Suppressor macrophage treated with lipopolysaccharide for 4 hours (primary cell): ENCODE measurements at regions not wholly inside any gene's neighbourhood (a gene's known extent, or its start where the extent isn't known, plus 50 kb on each side); places are given as distances from the start of the nearest gene placed in this dataset.

ENCODE experiments used
- DNase-seq: peaks from one replicate; pipeline ENCODE4 v3.0.0-alpha.2; 2020

DNA sequence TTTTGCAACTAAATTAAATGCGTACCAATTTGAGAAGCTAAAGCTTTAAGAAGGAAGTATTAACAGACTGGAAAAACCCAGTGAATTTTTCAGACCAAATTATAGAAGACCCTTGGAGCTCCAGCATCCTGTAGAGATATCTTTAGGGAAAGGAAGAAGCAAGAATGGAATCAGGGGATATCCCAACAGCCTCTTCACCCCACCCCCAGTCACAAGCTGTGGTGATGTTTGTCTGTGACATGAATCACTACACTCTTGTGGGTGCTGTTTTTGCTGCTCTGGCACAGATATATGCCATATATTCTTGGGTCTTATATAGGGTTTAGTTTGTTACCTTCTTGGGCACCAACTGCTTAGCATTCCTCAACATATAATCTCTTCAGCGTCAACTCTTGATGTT, 78.5 kb upstream of the BCL6 start:
- peak; percentile 46 for DNase-seq

DNA sequence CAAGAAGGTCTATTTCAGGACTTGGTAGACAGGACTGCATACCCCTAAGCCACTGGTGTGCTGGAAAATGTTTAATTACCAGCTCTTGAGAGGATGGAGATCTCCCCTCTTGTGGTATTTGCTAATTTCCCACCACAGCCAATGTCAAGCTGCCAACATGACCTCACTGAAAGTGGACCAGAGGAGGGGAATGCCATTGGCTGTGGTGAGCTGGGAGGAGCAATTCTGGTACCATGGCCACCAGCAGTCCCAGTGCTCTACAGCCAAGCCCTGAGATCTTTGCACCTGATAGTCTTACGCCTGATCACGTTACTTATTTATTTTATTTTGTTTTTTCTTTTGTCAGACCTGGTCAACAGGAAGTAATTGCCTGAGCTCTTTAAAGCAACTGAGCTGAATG, 82.5 kb upstream of the BCL6 start:
- no peak for DNase-seq

DNA sequence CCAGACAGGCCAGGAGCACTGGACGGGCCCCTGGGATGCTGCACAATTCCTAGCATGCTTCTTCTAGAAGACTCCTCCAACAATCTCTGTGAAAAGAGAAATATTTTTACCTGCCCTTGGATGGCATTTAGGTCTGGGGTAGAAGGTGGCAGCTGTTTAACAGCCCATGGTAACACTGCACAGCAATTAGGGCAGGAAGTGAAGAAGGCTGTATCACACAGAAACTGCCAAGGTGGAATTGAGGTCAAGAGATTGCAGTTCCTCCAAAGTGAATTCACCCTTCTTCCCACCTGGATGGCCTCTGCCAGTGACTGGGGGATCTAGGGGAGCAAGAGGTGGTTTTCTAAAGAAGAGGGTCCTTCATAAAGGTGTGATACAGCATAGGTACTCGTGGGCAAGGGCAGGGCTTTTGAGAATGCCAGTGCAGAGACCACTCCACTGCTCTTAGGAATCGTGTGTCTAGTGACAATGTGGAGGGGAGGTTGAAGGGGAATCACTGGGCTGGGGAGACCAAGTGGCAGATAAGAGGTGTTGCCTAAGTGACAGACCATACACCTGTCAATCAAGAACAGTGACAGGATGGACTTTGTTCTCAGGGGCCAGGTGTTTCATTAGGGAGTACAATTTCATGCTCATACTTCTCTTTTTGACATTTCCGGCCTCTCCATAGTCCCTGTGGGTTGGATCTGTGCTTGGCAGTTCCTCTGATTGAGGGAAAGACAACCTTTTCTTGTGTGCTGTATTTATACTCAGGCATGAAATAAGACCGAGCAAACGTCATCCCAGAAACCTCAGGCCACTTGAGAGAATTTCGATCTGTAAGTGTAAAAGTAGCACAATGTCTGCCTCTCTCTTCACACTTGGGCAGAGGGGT, 83.5 kb upstream of the BCL6 start:
- DNase-seq, result no peak

DNA sequence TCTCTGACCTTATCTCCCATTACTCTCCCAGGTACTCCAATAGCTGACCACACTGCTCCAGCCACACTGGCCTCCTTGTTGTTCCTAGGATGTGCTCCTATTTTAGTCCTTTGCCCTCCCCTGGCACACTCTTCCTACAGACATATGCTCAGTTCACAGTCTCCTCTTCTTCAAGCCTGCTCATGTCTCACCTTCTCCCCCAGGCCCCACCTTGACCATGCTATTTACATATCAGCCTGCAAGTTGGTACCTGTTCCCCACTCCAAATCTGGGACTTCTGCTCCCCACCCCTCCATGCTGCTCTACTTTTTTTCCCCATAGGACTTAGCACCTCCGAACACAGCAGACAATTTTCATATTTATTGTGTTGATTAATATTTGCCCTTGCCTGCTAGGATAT, 84.9 kb upstream of the BCL6 start:
- DNase-seq, result no peak

DNA sequence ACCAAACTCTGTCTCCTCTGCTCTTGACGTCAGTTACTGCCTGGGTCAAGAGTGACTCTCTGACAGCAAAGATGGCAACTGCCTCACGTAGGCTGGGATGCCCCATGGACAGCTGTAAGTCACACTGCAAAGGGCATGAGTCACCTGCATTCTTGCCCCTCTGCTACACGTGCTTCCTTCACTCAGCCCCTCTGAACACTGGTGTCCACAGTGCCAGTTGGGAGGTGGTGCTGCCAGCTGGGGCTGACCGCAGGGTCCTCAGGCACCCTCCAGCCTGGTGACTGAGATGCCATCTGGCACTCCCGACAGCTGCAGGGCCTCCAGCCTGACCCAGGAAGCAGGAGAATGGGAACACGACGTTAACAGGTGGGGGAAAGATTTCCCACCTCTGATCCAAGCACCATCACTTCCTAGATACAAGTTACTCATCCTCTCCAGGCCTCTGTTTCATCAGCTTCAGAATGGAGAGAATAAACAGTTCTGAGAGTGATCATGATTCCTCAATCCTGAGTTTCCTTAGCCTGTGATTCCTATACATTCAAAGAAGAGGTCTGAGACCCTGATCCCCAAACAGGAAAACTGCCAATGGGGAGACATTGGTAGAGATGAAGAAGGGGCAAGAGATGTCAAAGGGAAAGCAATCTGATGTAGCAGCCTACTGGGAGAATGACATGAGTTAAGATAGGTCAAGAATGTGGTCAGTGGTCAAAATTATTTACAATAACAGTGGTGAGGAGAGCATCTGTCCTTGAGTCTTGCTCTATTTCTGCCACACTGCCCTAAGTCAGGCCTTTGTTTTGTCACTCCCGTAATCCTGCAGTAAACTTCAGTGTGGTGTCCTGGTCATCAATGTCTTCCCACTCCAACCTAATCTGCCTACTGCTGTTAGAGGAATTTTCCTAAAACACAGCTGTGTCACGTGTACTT, 86.1 kb upstream of the BCL6 start:
- DNase-seq, result no peak

DNA sequence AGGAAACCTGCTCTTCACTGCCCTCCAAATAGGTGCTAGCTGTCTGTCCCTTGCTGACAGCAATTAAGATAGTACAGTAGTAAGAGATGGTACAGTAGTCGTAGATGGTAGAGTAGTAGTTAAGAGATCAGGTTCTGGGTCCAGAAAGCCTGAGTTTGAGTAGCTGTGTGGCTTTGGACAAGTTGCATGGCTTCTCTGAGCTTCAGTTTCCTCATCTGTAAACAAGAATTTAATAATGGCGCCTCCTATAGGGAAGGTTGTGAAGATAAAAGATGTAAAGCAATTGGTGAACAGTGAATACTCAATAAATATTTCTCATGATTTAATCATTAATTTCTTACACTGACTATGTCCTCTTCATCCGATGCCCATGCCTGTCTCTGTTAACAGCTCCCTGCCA, 86.9 kb upstream of the BCL6 start:
- no peak for DNase-seq

DNA sequence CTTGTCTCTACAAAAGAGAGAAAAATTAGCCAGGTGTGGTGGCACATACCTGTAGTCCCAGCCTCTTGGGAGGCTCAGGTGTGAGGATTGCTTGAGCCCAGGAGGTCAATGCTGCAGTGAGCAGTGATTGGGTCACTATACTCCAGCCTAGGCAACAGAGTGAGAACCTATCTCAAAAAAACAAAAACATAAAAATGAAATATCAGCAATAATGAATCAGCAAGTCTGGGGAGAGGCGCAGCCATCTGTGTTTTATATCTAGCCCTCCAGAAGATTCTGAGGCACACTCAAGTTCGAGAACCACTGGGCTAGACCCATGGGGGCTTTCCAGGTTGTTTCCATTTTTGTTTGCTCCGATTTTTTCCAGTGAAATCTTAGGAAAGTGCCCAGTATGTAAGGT, 88.1 kb upstream of the BCL6 start:
- DNase-seq, result no peak

DNA sequence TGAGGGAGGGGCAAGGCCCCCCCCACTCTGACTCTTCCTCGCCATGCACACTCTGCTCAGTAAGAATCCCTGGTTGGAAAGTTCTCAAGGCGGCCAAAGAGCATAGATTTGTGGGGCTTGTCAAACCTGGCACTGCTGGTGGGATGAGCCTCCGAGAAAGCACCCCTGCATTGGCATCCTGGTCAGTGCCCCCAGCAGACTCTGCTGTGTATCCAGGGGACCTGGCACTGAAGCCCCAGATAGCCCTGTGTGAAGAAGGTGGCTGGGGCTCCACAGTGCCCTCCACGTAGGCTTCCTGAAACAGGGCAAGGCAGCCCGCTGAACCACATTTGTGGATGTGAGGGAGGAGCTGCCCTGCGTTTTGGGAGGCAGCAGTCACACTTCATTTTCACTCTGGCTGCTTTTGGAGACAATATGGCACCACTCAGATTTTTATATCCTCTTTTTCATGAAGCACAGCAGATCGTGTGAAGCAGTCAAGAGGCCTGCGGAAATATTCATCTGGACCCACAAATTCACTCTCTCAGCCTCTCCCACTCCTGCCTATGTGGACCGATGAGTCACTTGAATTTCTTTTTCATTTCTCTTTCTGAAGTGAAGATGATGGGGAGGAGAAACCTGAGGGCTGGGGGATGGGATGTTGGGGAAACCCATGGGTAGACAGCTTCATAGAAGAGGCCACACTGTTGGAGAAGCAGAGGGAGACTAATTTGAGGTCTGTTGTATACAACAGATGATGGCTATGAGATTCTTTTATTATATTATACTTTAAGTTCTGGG, 88.7 kb upstream of the BCL6 start:
- DNase-seq, result no peak

DNA sequence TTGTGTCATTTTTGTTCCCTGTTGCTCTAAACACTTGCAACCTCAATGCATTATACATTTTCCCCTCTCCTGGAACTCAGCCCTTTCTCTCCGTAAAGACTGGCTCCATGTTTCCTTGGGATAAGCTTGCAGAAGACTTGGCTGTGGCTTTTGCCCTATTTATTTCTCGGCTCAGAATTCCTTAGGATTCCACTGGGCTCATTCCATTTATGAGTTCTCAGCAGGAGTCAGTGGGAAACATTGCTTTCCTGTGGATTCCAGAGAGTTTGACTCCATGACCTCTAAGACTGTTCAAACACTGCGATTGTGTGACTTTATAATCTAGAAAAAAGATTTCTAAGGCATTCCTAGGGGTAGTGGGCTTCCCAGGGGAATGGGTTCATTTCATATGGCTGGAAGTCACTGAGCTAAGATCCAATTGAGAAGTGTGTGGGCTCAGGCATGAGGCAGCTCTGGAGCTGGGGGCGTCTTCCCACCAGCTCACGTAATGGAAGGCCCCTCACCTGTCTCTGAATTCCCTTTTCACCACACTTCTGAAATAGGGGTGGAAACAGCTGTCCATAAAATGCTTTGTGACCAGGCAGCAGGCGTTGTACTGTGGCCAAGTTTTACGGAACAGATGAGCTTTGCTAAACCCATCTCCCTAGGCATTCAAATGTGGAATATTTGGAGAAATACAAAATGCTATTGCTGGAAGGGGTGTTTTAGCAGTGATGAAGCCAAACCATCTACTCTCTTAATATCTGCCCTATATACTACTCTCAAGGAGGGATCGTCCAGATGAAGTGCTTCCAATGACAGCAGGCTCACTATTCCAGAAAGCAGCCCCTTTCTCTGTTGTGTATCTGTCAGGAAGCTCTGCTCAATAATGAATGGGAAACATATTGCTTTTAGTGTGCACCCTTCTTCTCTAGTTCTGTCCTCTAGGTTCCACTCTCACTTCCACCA, 91.8 kb upstream of the BCL6 start:
- no peak for DNase-seq

DNA sequence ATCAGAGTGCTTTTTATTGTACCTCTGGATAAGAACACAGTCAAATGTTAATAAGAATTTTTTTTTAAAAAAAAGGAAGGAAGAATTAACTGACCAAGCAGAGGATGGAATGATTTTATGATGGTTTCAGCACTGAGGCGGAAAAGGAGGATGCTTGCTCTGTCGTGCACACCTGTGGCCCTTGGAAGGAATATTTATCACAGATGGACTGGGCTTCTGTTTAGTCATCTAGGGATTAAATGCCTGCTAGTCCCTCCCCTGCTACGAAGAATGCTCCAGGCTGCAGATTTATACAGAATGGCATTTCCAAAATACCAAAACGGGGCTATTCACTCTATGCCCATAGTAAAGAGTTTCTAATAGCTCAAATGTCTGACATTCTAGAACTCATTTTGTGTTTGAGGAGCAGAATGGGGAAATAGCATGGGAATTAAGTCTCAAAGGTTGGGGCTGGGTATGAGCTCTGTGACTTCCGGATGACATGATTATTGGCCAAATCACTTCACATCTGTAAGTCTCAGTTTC, 92.8 kb upstream of the BCL6 start:
- DNase-seq, result peak; percentile 49

DNA sequence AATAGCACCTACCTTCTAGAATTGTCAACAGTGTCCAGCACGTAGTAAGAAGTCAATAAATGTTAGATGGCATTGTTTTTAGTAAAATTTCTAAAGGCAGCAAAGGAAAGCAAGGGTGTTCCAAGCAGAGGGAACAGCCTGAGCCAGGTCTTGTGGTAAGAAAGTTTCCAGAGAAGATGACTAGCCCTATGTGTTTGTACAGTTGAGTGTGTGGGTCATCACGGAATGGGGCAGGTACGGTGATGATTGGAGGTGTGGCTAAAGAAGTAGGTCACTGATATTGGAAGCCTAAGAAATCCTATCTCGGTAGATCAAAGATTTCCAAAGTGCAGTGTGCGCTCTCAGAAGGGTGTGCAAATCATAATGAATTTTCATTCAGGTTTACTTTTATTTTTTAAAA, 94.2 kb upstream of the BCL6 start:
- no peak for DNase-seq

DNA sequence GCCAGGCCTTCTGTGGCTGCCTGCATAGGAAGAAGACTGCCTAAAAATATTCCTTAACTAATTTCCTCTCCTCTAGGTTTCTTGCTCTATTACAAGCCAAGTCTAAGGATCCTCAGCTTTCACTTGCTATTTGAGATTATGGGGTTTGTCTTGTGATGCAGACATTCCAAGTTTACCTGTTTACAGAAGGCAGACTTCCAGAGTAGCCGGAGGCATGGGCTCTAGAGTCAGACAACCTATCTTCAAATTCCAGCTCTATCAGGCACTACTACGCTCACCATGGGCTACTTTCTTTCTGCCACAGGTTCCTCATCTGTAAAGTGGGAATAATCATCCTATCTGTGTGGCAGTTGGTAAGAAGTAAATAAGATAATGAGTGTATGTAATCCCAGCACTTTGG, 95.6 kb upstream of the BCL6 start:
- DNase-seq, result no peak

DNA sequence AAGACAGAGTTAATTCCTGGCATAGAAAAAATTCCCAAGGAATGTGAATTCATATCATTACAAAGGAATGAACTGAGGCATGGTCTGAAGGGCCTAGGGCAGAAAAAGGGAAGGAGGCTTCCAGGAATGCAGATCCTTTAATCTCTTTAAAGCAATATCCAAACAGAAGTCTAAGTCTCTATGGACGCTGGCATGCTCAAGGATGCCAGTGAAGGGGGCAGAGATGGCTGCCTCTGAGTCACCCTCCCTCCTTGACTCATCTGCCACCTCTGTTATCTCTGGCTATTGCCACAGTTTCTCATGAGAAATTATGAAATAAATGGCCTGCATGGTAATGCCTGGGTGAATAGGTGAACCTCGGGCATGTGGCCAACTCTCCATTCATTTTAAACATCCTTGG, 96.3 kb upstream of the BCL6 start:
- DNase-seq, result no peak

DNA sequence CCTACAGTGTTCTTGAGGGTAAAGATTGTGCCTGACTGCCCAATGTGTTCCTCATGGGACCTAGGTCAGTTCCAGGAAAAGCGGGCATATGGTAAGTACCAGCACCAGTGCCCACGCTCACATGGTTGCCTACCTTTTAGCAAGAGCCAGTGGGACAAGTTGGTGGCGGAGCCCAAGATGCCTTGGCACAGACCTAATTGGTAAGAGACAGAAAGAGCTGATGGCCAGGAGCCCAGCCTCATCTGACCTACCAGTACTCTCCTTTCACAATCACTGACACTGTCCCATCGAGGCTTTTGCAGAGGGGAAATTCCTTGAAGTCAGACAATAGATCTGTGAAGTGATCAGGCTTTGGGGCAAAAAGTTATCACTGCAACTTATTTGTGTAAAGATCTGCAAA, 98.4 kb upstream of the BCL6 start:
- no peak for DNase-seq

DNA sequence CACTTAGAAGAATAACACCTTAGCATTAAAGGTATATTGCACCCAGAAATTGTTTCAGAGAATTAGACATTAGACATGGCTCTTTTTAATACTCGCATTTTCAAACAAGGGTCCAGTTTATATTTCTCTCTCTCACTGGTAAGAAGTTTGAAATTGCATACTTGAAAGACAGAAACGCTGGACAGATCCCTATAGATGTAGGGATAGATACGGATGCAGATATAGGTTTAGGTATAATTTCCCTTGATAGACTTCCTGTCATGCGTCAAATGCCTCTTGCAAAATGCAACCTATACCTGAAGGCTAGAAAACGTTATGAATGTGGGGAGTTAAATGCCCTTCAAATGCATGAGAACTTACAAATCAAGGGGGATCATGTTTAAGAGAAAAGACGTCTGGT, 99.4 kb upstream of the BCL6 start:
- no peak for DNase-seq

DNA sequence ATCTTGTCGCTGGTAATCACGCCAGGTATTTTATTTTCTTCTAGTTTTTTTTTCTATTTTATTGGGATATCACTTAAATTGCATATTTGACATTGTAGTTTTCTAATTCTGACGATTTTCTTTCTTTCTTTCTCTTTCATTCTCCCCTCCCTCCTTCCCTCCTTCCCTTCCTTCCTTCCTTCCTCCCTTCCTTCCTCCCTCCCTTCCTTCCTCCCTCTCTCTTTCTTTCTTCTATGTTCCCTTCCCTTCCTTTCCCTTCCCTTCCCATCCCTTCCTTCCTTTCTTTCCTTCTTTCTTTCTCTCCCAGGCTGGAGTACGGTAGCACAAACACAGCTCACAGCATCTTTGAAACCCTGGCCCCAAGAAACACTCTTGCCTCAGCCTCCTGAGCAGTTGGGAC, 100.6 kb upstream of the BCL6 start:
- DNase-seq, result no peak

DNA sequence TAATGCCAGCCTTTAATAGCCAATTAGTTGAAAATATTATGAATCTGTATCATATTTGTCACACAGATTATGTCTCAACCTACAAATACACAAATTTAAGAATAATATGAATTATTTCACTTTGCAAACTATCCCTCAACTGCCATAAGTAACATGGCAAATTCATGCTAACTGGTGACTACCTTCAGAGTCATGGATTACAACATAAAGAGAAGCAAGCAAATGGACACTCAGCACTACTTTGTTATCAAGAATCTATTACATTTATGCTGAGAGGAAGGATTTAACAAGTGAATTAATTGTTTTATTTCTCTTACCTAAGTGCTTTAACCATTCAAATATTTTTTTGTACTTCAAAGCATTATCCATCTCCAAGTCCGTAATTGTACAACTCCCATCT, 103.1 kb upstream of the BCL6 start:
- peak; percentile 16 for DNase-seq

DNA sequence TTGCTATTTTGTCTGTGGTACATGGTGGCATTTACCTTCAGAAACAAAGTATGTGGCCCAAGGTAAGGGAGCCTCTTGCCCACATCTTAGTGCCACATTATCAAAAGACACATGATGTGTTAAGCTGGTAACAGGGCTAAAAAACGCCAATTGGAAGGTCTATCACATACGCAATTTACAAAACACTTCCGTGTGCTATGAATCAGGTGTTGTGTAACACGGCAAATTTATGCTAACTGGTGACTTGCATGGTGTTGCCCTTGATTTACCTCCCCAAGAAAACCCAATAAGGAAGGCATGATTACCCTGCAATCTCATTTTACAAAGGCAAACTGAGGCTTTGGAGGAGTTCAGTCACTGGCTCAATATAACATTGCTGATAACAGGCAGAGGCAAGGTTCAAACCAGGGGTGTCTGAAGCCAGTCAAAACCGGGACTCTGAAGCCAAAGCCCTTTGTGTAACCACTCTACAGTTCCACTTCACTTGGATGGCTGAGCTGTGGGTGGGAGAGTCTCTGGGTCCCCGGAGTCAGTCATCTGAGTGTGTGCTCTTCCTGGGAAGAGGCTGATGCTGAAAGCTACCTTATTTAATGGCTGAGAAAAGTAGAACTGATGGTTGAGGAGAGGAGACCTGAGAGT, 103.9 kb upstream of the BCL6 start:
- peak; percentile 31 for DNase-seq

DNA sequence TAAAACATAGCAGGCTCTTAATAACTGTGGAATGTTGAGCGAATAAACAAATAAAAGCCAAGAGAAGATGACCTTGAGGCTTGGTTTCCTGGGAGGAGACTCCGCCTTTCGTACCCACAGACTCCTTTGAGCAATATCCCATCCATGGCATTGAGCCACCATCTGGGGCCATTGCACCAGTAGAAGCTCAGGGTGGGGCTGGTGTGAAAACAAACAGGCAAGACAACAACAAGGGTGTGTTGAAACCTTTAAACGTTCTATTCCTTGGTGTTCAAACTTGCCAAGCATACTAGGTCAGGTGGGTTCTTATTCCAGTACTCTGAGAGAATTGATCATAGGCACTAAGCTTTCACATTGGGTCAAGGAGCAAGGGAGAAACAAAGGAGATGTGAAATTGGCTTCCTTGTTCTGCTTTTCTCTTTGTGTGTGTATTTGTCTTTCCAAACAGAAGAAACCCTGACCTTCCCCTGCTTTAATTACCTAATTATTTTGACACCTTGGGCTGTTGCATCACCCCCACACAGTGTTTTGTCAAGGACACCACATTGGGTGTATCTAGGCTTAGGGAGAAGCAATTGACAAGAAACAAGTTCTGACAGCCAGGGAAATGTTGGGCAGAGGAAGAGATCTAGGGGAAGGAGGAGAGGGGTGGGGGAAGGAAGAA, 105.1 kb upstream of the BCL6 start:
- DNase-seq, result peak; percentile 62

DNA sequence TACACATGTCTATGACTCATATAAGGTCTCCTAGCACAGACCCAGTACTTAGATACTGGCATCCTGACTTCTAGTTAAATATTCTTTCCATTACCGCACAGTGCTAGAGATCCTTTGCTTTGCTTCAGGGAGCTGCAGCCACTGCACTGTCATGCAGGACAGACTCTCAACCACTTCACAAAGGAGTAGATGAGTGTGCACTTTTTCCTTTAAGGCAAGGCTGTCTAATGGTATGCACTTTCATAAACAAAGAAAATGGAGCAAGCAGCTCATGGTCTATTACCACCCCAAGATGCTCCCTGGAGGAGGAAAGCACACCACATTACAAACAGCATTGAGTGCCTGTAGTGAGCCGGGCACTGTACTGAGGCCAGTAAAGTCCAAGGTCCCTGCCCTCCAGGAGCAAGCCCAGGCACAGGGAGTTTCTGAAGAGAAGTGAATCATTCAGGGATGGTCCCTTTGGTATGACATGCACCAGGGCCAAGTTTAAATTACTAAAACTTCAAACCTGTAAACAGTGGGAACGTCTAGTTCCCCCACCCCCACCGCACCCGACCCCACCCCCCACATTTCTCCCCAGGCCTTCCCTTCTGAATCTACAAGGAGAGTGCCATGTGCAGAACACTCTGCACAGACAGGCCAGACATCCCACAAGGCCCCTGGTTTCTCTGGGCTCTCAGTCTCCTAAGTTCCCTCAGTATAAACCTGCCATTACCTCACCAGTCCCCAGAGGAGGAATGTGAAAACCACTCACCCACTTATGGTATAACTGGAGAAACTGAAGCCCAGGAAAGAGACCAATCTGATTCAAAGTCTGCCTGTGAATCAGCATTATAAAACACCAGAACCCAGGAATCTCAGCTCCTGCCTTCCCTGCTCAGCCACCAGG, 107.8 kb upstream of the BCL6 start:
- no peak for DNase-seq
